ENCODE measurements at regions not wholly inside any gene's neighbourhood (a gene's known extent, or its start where the extent isn't known, plus 50 kb on each side); places are given as distances from the start of the nearest gene placed in this dataset.

- no peaks in the 10 kb centered on the region for H3K4me1 ChIP-seq (ENCODE audit: control insufficient read depth, extremely low read depth, insufficient read depth, low read length)
- no peaks in the 10 kb centered on the region for H3K27me3 ChIP-seq (ENCODE audit: control insufficient read depth in 2 of 2, insufficient read depth in 2 of 2, low read length in 2 of 2)
- FAIRE-seq (no peak), DNase-seq (ENCODE audit: low read depth, low spot score) (no peak)
- H3K4me3 ChIP-seq (replicated peaks in 1 of 3; ENCODE audit: insufficient read depth in 1 of 3, low read depth in 1 of 3, low read length in 3 of 3), result no peak overlapping the region
- H3K9me3 ChIP-seq (replicated peaks; ENCODE audit: control insufficient read depth, insufficient read depth, low read length), result no peaks in the 10 kb centered on the region
- H3K36me3 ChIP-seq (ENCODE audit: control insufficient read depth in 2 of 2, extremely low read depth in 1 of 2, insufficient read depth in 2 of 2, low read length in 2 of 2), result no peaks in the 10 kb centered on the region
- intact Hi-C loops (cut with micrococcal nuclease) (no loop called here), dilution Hi-C loops (cut with MboI; ENCODE audit: extremely low pct_ligation_motif_present, low sequenced_read_pairs) (no loop called here)
- no peaks in the 10 kb centered on the region for H3K9me1 ChIP-seq (replicated peaks; ENCODE audit: control insufficient read depth, extremely low read depth, insufficient read depth, low read length)
- no peak overlapping the region for H3K9ac ChIP-seq (replicated peaks; ENCODE audit: extremely low read depth, insufficient read depth, low read length)
- no peak for TF ChIP-seq POLR2A (IDR thresholded peaks at IDR 0.05; ENCODE audit: low read depth, low read length)
- no peak for TF ChIP-seq MYC (IDR thresholded peaks at IDR 0.05; ENCODE audit: low read depth, low read length)
- TF ChIP-seq POLR2AphosphoS5 (IDR thresholded peaks at IDR 0.05; ENCODE audit: insufficient read depth, low read depth, low read length), result no peak
- TF ChIP-seq JUN (IDR thresholded peaks at IDR 0.05; ENCODE audit: borderline replicate concordance, insufficient read depth, insufficient read length, low read depth), result no peak
- no peak for TF ChIP-seq FOS (IDR thresholded peaks at IDR 0.05; ENCODE audit: borderline replicate concordance, insufficient read depth, low read length)
- no peak for TF ChIP-seq GATA2 (IDR thresholded peaks at IDR 0.05; ENCODE audit: insufficient read depth, insufficient read length, low read depth, low read length)
- no peak for TF ChIP-seq EZH2 (IDR thresholded peaks at IDR 0.05; ENCODE audit: borderline replicate concordance, low read depth, low read length, severe bottlenecking)
- no peak for TF ChIP-seq CTCF (IDR thresholded peaks at IDR 0.05; ENCODE audit: extremely low read depth in 1 of 2, insufficient read depth in 1 of 2, low read depth in 1 of 2, low read length in 2 of 2)
- no peak for TF ChIP-seq MAX (IDR thresholded peaks at IDR 0.05; ENCODE audit: insufficient read depth, insufficient read length)
- H4K20me1 ChIP-seq (replicated peaks; ENCODE audit: control insufficient read depth, extremely low read depth, insufficient read depth, low read length), result no peaks in the 10 kb centered on the region
- CTCF ChIA-PET, result no interaction called here
- H2AFZ ChIP-seq (ENCODE audit: low read depth, low read length), result no peak overlapping the region
- POLR2A ChIA-PET, result no interaction called here
- no peak overlapping the region for H3K4me2 ChIP-seq (ENCODE audit: insufficient read depth, low read length)
- H3K79me2 ChIP-seq (ENCODE audit: control insufficient read depth, insufficient read depth, low read length), result no peaks in the 10 kb centered on the region
- no TSS peak for BruUV-seq (replicated peaks)
- H3K27ac ChIP-seq (ENCODE audit: insufficient read depth, low read depth, low read length), result no peak overlapping the region
Observed at GRCh38 chr2:117308861-117309770, 505.4 kb upstream of the DDX18 start.
